Fibroblast of skin of scalp (primary cell): ENCODE measurements at regions not wholly inside any gene's neighbourhood (a gene's known extent, or its start where the extent isn't known, plus 50 kb on each side); places are given as distances from the start of the nearest gene placed in this dataset.

Source experiments
- DNase-seq: peaks from one replicate; pipeline ENCODE4 v3.0.0-alpha.2; 2013

DNA sequence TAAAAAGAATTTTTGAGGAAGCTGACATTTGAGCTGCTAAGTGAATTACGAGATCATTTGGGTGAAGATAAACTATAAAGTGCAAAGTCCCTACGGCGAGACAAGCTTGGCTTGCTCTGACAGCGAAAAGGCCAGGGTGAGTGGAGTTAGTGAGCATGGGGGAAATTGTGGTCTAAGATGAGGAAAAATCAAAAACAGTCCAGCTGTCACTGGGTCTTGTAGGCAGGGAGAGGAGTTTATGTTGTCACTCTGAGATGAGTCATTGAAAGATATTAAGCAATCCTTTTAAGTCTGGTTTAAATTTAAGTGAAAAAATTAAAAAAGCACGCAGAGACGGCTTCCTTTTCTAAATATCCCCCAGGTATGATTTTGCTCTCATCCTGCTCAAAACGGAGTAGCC lies 601.9 kb downstream of the MRPL39 start:
- DNase-seq = peak; percentile 66

DNA sequence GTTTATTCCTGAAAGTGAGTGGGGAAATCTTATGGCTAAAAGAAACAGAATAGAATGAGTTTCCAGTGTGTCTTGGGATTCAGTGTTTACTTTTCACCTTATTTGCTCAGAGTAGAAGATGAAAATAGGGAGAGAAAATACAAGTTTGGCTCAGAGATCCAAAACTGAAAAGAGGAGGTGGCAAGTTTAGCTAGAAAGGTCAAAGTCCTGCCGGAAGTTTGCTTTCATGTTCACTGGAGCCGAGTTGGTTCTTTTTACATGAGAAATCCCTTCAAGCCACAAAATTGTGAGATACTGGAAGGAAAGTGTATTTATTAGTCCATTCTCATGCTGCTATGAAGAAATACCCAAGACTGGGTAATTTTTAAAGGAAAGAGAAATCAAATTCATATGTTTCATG lies 604.6 kb downstream of the MRPL39 start:
- no peak for DNase-seq

DNA sequence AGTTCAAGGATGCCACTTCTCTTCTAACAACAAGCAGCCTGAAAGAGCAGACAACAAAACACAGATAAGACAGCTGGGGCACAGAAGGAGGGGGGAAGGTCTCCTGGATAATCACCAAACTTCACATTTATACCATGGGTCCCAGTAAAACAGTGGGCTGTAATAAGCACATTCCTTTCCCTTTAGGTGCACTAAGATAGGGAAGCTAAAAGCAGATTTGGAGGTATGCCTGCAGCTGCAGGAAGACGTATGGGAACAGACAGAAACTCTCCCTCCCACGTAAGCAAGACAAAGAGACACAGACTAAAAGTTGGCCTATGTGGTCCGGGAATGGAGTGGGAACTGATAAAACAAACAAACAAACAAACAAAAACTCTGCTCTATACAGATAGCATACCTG lies 612.1 kb downstream of the MRPL39 start:
- DNase-seq = no peak

DNA sequence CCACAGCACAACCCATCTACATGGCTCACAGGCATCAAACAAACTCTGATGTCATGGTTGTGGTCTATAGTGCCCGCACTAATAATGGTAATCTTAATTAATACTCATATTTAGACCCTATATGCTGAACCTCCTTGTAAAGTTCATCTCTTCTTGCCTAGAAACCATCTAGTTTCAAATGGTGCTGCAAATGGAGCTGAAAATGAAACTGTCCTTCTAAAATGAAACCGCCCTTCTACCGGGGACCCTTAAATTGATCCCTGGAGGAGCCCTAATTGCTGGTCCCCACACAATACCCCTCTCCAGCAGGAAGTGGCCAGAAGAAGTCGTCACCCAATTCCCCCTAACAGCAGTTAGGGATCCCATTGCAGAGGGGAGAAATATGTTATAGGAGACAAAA lies 612.6 kb downstream of the MRPL39 start:
- DNase-seq = no peak

DNA sequence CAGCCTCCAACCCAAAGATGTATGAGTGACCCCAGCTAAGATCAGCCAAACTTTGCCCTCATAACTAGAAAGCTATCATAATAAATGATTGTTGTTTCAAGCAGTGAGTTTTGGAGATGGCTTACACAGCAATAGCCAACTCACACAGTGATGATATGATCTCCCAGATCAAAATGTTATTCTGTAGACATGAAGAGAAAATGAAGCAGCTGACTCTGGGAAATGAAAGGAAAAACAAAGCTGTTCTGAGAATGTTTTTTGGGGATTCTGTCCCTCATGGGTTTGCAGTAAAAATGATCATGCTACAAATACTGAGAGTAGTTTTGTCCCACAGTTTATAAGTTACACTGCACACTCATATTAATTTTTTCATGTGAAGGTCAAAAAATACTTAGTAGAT lies 617.8 kb downstream of the MRPL39 start:
- no peak for DNase-seq

DNA sequence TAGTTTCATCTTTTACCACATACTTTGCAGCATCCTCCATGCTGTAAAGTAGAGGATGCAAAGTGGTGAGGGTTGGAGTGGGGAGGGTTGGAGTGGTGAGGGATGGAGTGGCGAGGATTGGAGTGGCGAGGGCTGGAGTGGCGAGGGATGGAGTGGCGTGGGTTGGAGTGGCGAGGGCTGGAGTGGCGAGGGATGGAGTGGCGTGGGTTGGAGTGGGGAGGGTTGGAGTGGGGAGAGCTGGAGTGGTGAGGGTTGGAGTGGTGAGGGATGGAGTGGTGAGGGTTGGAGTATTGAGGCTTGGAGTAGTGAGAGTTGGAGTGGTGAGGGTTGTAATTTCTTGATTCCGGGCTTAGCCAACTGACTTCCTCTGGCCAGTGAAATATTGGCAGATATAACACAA lies 618.3 kb downstream of the MRPL39 start:
- DNase-seq = no peak

DNA sequence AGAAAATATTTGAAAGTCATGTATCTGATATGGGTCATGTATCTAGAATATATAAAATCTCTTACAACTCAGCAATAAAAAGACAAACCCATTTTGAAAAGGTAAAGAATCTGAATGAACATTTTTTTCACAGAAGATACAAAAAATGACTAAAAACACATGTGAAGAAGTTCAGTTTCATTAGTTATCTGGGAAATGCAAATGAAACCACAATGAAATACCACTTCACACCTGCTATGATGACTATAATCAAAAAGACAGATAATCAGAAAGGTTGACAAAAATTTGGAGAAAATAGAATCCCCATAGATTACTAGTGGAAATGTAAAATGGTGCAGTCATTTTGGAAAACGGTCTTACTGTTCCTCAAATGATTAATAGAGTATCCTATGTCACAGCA lies 631.0 kb downstream of the MRPL39 start:
- DNase-seq = no peak

DNA sequence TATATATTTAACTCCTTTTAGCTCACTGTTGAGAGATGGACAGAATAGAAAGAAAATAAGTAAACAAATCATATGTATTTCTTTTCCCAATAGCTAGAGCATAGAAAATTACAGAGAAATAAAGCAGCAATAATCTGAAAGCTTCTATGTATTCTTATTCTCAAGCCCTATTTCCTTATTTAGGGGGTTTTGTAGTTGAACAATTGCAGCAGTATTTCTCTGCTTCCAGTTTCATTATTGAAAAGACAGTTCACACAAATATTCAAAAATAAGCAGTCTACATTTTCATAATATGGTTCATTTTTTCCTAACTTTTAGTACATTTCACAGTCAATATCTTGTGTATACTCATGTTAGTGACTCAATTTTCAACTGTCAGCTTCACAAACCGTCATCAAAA lies 638.2 kb downstream of the MRPL39 start:
- DNase-seq = no peak

DNA sequence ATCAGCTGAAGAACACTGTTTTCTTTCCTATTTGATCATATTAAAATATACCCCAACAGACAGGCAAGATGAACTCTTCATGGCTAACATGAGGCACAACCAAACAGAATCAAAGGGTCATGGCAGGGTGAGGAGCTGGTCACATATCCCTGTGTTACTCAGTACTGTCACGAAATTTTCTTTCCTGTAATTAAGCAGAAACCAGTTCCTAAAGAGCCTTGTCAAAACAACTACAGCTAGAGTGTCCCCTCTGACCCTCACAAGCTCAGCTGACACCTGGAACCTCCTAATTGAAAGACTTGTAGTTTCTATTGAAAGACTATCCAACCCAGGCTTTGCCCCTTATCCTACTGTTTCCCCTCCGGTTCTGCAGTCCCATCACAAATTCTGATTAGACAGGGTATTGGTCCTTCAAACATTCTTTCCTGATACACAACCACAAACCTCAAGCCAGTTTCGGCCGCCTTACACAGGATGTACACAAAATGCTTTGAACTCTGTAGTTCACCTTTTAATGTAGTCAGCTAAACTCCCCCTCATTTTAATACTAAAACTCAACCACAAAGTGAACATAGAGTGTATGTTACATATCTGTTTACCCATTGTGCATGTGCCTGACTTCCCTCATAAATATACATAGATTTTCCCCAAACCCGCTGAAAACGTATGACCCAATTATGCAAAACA lies 651.9 kb downstream of the MRPL39 start:
- DNase-seq = no peak

DNA sequence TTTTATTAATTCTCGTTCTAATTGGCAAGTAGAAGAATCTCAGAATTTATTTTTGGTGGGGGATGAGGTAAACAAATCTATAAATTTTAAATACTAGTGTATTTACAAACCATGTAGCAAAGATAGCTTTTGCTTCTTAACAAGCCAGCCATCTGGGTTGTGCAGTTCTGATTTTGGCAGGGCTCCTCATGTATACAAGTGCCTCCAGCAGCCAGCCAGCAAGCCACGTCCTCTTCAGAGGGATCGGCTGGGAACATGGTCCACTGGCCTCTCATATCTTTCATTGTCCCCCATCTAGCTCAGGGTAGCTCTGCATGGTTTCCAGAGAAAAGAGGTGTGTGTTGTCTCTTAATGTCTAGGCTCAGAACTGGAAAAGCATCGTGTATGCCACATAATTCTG lies 659.1 kb downstream of the MRPL39 start:
- no peak for DNase-seq

DNA sequence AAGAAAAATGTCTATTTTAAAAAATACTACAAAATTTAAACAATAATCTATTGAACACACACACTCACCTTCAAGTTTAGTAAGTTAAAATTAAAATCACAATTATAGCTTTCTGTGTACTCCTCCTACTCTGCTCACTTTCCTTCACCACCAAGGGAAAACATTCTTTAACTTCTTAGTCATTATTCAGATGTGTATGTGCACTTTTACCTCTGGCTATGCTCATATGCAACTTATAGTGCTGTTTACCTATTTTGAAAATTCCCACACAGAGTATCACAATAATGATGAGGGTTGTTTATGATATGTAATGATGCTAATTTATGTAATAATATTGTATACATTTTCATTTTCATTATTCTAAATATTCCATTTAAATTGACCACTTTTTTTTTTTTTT lies 661.4 kb downstream of the MRPL39 start:
- no peak for DNase-seq

DNA sequence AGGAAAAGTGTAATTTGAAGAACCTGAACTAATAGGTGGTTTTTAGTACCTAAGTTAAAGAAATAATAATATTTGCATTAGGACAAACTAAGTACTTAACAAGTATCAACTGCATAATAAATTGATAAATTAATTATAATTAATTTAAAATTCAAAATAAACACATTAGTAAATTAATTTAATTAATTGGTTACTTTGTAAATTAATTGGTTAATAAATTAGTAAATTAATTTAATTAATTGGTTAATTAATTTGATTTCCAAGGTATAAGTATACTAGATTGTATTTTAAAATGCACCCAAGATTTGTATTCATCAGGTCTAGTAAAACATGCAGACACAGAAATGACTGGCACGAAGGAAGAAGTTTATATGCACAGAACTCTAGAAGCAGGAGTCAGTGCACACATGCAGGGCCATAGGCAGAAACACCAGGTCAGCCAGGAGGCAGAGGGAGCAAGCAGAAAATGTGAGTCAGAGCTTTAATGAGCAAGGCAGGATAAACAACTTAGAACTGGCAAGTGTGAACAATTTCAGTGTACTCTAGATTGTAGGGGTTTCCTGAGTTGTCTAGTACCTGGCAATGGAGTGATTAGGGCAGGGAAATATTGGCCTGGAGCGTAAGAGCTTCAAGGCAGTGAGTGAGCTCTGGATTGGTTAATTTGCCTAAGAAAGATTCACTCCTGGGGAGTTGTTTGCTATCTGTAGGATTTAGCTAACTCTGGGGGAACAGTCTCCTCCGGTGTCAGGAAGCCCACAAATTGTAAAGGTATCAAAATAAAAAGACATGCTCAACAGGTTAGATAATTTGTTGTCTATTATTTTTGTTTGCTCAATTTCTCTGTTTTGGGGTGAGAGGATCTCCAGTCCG lies 665.7 kb downstream of the MRPL39 start:
- DNase-seq = no peak

DNA sequence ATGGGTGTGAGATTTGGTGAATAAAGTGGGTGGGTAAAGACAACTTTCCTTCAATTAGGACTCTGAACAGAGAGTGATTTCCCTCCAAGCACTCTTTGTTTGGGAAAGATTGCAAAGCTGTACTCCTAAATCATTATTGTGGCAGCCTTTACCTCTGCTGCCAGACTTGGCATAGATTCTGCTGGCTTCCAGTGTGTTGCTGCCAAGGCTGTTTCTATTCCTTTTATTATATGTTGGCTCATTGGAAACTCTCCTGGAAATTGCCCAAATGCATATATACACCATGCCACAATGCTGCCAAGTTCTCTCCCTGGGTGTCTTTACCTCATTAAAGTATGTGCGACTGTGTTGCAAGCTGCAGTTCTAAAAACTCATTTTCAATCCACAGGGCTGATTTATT lies 668.0 kb downstream of the MRPL39 start:
- DNase-seq = no peak

DNA sequence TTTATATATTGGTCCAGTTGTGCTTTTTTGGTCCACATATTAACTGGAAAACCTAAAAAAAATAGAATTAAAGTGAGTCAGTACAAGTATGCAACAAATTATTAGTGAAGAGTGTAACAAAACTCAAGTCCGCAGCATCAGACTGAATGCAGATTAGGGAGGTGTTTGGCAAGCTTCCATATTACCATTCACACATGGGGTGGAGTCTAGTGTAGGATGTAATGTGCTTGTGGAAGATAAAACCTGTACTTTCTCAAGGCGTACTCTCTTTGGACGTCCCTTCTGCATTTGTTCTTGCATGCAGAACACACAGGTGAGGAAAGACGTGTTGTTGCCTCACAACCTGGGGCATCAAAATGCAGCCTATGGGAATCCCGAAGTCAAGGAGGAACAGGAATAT lies 668.7 kb downstream of the MRPL39 start:
- no peak for DNase-seq

DNA sequence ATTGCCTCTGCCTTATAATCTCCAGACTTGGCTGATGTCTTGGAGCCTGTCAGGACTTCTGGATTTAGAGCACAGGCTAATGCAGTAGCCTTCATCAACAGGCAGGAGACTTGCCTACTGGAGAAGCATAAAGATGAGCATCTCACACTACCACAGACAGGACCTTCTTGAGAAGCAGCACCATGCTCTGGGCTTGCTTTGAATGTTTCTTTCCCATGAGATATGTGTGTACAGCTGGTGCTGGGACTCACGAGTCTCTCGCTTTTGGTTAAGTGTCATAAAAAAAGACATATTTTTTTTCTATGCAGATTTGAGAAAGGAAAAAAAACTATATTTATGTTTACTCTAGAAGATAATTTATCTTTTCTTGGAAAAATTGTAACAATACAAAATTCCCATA lies 671.3 kb downstream of the MRPL39 start:
- DNase-seq = no peak

DNA sequence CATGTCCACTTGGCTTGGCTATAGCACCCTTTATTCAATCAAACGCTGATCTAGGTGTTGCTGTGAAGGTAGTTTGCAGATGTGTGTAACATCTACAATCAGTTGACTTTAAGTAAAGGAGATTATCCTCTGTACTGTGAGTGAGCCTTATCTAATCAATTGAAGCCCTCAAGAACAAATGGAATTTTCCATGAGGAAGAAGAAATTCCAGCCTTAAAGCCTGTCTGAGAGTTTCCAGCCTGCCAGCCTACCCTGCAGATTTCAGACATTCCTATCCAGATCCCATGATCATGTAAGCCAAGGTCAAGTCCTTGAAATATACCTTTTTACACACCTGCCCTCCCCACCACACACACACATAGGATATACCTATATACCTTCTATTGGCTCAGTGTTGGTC lies 696.7 kb downstream of the MRPL39 start:
- no peak for DNase-seq

DNA sequence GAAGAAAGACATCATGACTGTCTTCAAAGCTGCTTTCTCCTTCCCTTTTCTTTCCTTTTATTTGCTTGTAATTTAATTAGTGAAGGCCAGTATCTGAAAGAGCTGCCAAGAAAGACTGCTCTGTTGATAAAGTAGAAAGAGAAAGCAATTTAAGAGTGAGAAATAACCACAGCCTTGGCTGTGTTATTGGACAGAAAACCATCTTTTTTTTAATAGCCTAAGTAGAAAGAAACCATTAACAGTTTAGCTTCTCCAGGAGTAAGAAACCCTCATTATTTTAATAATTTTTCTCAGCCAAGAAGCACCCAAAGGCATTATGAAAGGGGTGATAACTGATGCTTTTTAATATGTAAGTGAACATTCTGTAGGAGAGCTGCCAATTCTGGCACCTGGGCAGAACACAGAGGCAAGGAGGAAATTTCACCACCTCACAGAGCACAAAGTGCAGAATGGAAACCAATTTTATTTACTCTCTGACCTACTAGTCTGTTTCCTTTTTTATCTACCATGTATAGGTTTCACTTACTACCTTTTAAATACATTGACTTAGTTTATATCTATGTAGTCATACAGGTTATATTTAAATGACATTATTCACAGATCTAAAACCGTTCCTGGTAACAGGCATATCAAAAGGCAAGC lies 703.2 kb downstream of the MRPL39 start:
- no peak for DNase-seq

DNA sequence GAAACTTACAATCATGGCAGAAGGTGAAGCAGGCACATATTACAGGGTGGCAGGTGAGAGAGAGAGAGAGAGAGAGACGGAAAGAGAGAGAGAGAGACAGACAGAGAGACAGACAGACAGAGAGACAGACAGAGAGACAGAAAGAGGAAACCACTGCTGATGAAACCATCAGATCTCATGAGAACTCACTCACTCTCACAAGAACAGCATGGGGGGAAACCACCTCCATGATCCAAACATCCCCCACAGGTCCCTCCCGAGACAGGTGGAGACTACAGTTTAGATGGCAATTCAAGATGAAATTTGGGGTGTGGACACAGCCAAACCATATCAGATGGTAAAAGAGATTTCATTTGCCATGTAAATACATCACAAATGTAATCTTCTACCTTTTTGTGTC lies 708.1 kb downstream of the MRPL39 start:
- DNase-seq = no peak

DNA sequence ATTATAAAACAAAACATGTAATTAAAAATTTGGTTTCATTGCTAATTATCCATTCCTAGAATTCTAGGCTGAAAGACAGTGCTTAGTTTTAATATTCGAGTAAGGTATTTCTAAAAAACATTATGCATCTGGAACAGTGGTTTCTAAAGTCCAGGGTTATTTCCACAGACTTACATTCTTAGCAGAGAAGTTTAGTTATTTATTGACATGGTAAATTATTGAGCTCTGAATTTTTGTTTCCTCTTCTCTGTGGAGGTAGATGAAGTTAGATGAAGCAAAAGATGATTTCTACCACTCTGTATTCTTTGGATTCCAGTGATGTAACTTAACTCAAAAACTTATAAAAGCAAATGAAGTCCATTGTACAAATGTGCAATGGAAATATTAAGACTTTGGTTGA lies 709.4 kb downstream of the MRPL39 start:
- DNase-seq = no peak

DNA sequence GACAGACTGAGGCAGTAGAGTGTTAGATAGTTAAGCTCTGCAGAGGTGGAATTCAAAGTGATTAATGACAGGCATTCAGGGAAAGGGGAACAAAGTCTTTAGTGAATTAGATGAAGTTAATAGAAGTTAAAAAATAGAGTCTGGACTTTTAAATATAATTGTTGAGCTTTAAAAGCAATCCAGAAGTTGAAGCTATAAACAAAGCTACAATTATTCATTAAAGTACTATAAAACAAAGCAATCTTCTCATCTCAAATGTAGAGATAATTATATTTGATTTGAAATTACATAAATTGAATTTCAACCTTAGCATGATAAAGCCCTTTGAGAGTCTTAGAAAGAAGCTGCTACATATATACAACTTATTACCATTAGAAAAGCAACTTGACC lies 710.6 kb downstream of the MRPL39 start:
- DNase-seq = no peak

DNA sequence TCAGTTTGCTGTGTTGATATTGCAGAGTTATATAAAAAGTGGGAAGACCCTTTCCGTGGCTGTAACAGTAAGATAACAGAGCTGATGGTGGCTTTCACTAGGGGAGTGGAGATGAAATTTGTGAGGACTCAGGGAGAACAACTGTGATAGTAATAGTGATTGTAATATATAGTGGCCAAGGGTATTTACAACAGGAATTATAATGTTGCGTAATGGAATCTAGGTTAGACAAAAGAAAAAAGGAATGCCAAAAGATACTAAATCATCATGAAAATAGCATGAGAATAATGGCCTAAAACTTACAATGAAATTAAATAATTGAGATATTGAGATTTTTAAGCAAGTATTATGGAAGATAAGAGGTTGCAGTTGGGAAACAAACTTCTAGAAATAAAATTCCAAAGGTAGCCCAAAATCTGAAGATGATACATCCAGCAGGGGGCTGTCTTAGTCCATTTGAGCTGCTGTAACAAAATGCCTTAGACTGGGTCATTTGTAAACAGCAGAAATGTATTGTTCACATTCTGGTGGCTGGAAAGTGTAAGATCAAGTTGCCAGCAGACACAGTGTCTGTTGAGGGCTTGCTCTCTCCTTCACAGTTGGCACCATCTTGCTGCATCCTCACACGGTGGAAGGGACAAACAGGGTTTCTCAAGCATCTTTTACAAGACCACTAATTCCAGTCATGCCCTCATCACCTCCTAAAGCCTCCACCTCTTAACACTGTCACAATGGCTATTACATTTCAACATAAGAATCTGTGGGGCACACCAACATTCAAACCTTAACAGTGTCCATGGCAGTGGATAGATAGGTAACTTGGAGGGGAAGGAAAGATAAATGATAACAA lies 711.2 kb downstream of the MRPL39 start:
- DNase-seq = peak; percentile 59

DNA sequence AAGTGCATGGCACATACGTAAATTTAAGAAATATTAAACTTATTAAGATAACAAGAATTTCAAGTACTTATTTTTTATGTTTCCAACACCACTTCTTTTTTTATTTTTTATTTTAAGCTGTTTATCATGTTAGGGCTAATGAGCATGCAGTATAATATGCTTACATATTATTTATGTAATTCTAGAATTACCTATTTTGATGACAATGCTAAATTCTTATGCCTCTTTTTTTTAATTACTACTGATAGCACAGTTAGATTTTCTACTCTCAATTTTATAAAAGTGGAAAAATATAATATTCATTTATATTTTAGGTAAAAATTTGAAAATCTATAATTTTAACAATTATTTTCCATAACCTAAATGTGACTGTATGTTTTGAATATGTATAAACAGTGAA lies 713.0 kb downstream of the MRPL39 start:
- DNase-seq = no peak

DNA sequence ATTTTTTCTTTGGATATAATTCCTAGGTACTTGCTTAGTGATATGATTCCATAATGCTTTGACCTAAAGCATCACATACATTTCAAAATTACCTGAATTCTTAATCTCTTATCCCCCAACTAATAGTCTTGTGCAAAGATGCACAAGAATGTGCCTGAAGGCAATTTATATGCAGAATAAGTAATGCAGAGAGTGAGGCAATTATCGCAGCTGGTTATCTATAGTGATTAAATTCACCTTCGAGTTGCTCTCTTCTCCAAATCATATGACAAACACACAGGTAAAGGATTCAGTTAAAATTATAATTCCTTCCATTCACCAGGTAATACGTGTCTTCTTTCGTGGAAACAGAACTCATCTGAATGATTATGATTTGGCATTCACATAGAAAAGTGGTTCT lies 717.3 kb downstream of the MRPL39 start:
- no peak for DNase-seq
